HG03457 (cell line): ENCODE measurements at regions not wholly inside any gene's neighbourhood (a gene's known extent, or its start where the extent isn't known, plus 50 kb on each side); places are given as distances from the start of the nearest gene placed in this dataset.

Experiments
- ATAC-seq: cut with Tn5 transposase; IDR thresholded peaks from one replicate; pipeline ENCODE4 v1.9.1; 2021; ENCODE audit warnings: moderate number of reproducible peaks; ENCODE audit not compliant: unreplicated experiment

DNA sequence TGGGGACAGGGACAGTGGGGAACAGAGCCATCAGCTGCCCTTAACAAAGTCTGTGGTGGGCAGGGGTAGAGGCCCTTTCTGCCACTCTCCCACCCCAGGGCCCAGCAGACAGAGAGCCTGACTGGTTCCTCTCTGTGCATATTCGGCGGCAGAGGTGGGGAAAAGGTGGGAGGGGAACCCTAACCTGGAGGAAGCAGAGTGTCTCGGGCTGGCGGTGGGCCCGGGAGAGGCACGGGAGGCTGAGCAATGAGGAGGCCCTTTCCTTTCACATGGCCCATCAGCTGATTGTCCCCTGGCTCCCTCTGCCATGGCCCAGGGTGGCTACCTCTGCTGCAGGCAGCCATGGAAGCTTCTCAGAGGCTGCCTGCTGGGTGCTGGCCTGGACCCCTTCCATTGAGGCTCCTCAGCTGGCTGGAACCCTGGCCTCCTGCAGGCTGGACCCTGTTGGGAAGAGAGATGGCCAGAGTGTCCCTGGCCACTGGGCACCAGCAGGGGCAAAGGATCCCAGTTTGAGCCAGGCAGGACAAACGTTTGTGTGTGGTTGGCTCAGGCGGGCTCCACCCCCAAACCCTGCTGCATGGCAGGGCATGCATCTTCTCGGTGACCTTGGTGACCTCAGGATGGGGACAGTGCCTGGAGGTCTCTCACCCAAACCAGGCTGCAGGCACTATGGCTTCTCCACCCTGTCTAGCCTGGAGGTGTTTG, 202.8 kb upstream of the ZNF536 start:
- no peak for ATAC-seq

GRCh38 chr19:30170081-30170480, 202.1 kb upstream of the ZNF536 start:
- no peak for ATAC-seq

DNA sequence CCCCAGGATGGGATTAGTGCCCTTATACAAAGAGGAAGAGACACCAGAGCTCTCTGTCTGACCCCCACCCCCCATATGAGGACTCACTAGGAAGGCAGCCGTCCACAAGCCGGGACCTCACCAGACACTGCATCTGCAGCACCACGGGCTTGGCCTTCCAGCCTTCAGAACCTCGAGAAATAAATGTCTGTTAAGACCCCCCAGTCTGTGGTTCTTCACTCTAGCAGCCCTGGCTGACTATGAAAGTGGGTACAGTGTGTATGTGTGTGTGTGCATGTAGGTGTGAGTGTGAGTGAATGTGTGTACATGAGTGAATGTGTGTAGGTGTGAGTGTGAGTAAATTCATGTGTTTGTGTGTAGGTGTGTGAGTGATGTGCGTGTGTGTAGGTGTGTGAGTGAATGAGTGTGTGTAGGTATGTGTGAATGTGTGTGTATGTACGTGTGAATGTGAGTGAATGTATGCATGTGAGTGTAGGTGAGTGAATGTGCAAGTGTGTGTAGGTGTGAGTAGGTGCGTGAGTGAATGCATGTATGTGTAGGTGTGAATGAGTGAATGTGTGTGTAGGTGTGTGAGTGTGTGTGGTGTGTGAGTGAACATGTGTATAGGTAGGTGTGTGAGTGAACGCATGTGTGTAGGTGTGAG, 201.6 kb upstream of the ZNF536 start:
- no peak for ATAC-seq

- ATAC-seq, result no peak
These were observed 201.0 kb upstream of the ZNF536 start for GRCh38 chr19:30171138-30171635.

- no peak for ATAC-seq
These were observed 200.2 kb upstream of the ZNF536 start for GRCh38 chr19:30171795-30172612.

GRCh38 chr19:30172613-30173242, 199.5 kb upstream of the ZNF536 start:
- no peak for ATAC-seq

DNA sequence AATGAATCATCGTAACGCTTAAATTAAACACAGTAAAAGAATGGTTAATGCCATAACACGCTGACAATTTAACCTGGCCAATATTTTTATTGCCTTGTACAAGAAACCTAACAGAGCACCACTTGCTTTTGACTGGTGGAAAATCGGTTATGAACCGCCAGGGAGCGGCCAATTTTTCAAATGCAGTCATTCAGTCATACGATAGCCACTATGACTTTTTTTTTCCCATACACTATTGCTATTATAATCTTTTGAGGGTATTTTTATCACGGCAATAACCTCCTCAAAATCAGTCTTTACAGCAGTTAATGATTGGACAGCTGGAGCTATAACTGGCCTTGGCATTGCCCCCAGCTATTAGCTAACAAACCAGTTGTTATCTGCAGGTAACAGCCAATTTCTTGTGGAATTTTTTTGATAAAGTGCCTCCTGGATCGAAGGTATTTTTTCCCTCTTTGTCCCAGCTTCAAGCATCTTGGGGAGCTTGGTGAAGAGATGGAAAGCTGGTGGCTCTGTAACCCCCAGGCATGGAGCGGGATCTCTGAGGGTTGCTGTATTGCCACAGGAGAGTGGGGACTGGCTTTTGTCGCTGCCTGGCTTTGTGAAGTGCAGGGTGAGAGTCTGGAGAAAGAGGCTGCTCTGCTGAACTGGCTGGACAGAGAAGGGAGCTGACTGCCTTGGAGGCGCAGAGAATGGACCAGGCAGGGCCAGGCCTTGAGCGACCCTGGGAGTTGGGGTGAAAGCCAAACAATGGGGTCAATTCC, 198.4 kb upstream of the ZNF536 start:
- no peak for ATAC-seq

DNA sequence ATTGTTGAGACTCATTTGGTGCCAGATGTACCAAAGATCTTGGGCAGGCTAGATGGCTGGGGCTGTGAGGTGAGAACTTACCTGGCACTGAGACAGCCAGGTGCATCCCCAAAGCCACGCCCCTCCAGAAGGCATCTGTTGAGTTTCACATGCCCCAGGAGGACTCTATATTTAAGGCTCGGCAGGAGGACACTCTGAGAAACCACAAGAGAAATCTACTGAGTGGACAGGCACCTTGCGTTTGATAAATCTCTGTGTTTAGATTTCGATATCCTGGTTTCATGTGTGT, 197.9 kb upstream of the ZNF536 start:
- ATAC-seq, result no peak

DNA sequence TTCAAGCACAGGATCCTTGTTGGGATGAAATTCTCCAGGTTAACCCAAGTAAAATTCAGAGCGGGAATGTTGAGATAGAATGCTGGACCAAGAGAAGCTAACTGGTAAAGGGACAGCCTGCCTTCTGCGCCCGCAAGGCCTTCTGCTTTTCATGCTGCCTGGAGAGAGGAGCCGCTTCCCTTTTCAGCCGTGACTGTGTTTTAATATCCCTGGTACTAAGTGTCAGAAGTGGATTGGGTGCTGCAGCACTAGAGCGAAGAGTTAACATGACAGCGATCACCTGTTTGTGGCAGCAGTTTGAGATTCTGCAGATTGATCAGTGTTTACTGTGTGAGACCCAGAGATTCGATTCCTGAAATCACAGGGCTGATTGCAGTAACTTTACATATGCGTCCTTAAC, 197.4 kb upstream of the ZNF536 start:
- ATAC-seq, result no peak

GRCh38 chr19:30175987-30176386, 196.2 kb upstream of the ZNF536 start:
- no peak for ATAC-seq

- no peak for ATAC-seq
These were observed 193.3 kb upstream of the ZNF536 start for GRCh38 chr19:30178721-30179402.

DNA sequence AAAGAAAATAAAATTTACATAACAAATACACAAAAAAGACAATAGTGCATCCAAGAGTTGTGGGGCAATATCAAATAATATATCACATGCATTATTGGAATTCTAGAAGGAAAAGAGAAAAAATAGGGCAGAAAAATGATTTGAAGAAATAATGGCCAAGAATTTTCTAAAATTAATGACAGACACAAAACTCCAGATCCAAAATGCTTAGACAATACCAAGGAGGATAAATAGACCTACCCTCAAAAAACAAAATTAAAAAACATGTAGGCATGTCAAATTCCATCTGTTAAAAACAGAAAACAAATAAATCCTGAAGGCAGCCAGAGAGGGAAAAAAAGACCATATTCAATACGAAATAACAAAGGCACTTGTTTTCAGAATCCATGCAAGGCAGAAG, 191.5 kb upstream of the ZNF536 start:
- no peak for ATAC-seq

DNA sequence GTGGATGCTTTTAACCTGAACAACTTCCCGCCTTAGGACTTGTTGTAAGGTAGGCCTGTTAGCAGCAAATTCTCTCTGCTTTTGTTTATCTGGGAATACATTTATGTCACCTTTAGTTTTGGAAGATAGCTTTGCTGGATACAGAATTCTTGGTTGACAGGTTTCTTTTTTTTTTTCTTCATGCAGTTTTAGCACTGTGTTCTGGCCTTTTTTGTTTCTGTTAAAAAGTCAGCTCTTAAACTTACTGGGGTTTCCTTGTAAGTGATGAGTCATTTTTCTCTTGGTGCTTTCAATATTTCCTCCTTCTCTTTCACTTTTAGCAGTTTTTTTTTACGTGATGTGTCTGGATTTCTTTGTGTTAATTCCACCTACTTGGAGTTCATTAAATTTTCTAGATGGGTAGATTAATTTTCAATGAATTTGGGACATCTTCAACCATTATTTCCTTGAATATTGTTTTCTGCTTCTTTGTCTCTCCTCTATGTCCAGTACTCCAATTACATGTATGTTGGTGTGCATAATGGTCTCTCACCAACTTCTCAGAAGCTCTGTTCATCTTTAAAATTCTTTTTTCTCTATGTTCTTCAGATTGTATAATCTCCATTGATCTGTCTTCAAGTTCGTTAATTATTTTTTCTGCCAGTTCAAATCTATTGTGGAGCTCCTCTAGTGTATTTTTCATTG, 188.2 kb upstream of the ZNF536 start:
- ATAC-seq, result no peak

GRCh38 chr19:30202060-30202600, 170.1 kb upstream of the ZNF536 start:
- no peak for ATAC-seq

DNA sequence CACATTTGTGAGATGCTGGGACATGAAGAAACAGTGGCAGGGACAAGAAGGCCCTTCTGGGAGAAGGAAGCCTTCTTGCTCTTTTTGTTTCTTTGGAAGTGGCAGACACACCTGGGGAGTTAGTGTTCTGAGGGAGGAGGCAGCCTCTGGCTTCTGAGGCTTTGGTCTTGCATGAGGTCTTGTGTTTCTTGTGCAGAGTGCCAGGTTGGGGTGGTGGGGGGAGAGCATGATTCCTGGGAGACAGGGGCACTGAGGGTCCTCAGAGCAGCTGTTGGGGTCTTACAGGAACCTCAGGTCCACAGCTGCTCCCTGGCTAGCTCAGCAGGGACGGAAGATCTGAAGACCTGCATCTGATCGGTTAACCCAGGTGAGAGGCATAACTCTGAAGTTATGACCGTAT, 167.5 kb upstream of the ZNF536 start:
- ATAC-seq, result no peak

DNA sequence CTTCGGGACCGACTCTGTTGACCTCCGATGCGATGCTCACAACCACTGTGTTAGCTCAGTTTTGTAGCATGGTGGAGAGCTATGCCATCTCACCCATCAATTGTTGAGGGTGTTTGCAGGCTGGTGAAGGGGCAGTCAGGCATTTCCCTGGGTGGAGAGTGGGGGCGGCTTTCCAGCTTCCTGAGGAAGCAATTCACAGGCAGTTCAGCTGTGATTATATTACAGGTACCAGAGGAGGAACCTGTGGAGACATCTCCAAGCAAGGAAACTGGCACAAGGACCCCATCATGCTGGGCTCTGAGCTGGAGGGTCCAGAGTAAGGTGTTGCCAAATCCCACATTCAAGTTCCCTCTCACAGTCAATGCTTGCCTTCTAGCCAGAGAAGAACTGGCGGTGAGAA, 166.0 kb upstream of the ZNF536 start:
- ATAC-seq, result no peak

DNA sequence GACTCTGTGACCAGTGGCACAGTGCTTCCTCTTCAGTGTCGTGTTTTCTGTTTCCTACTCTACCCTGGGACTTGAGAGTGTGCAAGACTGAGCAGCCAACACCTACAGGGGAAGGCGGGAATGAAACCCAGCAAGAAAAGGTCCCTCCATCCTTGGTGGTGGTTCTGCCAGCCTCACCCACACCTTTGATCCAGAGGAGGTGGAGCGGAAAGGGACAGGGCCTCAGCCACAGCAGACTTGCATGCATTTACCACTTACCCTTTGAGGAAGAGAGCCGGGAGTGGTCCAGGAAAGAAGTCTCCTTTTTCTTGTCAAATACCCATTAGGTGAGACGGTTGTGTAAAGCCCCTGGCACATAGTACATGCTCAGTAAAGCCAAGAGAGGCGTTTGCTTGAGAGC, 164.8 kb upstream of the ZNF536 start:
- no peak for ATAC-seq

DNA sequence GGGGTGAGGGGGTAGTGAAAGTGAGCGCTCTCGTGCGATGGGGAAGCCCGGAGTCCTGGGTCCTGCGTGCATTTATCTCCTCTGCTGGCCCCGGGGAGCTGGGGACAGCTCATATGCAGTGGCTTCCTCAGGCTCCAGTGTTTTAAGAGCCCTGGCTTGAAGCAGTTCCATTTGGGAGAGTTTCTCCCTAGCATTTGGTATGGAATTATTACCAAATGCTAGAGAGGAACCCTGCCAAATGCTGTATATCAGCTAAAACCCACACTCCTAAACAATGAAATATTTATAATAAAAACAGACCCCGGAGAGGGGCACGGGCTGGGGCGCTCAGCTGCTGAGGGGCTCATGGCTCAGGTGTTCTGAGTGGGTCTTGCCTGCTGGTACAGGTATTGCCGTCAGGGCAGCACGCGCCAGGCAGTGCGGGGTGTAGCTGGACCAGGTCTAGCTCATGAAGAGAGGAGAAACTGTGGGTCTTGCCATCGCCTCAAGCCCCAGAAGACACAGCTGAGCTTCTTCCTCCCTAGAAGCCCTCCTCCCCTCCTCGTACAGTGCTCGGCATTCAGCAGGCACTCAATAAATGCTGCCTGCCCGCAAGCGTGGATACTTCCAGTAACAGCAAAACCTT, 163.6 kb upstream of the ZNF536 start:
- ATAC-seq, result no peak
